HepG2 (cell line): ENCODE measurements at regions not wholly inside any gene's neighbourhood (a gene's known extent, or its start where the extent isn't known, plus 50 kb on each side); places are given as distances from the start of the nearest gene placed in this dataset.

ENCODE experiments used
- ATAC-seq: fragments of 200-7000 bp; cut with Tn5 transposase; 3 replicates; pipeline ENCODE4 v1.9.1; 2020; ENCODE audit warnings: mild to moderate bottlenecking, moderate library complexity
- BruUV-seq: library from RNA; stranded (reverse); fragments of 400-500 nt; replicated peaks from 2 replicates; lab custom pipeline; 2021; lab: Mats Ljungman, UMichigan
- CTCF ChIA-PET: fragments of 300-600 bp; formaldehyde crosslinking; extraction: SDS; loops from one replicate; lab custom pipeline; 2021; ENCODE audit warnings: low total read pairs, inconsistent platforms, low intra/inter-chr PET ratio; lab: Yijun Ruan, JAX
- POLR2A ChIA-PET: fragments of 350-600 bp; sonication (Branson Sonifier 250); formaldehyde crosslinking; loops from one replicate; lab custom pipeline; 2020; ENCODE audit warnings: antibody characterized with exemption, inconsistent platforms; lab: Yijun Ruan, JAX
- DNase-seq: peaks from one replicate; pipeline ENCODE4 v3.0.0-alpha.2; 2015; ENCODE audit warnings: low spot score
- FAIRE-seq: peaks from 3 replicates; lab custom pipeline; 2011; peaks lifted over from hg19 to GRCh38; lab: Jason Lieb, UNC
- H2AFZ ChIP-seq: one replicate; pipeline ENCODE4 v1.6.1; 2011; ENCODE audit warnings: low read length, inconsistent platforms
- H3K27ac ChIP-seq: fragments of 300-600 bp; 3 replicates; pipeline ENCODE4 v1.8.0; 2011; ENCODE audit warnings: mixed run types, mild to moderate bottlenecking, mixed read lengths, low read length, inconsistent platforms; ENCODE audit not compliant: insufficient read depth; ENCODE audit errors: extremely low read length
- H3K27me3 ChIP-seq, 2 experiments: fragments of 200-600 bp in 1 of 2; 2 replicates in 1 of 2; 3 replicates in 1 of 2; pipeline versions ENCODE4 v1.6.0 to v1.8.0; 2011; ENCODE audit warnings: low read length in 2 of 2, mild to moderate bottlenecking in 2 of 2, moderate library complexity in 2 of 2, inconsistent platforms in 1 of 2; ENCODE audit not compliant: insufficient read depth in 2 of 2, control insufficient read depth in 1 of 2
- H3K36me3 ChIP-seq, 2 experiments: fragments of 200-600 bp in 1 of 2; replicated peaks in 1 of 2; 2 replicates in 1 of 2; 3 replicates in 1 of 2; pipeline versions ENCODE4 v1.5.1 to v1.8.0; 2011; ENCODE audit warnings: low read length in 2 of 2, inconsistent platforms in 1 of 2; ENCODE audit not compliant: insufficient read depth in 2 of 2, control insufficient read depth in 1 of 2
- H3K4me1 ChIP-seq: 2 replicates; pipeline ENCODE4 v1.5.1; 2012; ENCODE audit warnings: low read length, inconsistent platforms; ENCODE audit not compliant: insufficient read depth
- H3K4me2 ChIP-seq: 2 replicates; pipeline ENCODE4 v1.6.0; 2011; ENCODE audit warnings: low read depth, low read length, inconsistent platforms
- H3K4me3 ChIP-seq, 3 experiments: fragments of 200-600 bp in 1 of 3; sonication (generic), shearing (Covaris generic) in 1 of 3; replicated peaks in 1 of 3; 2 replicates each; pipeline ENCODE4 v1.5.1; 2011 to 2016; ENCODE audit warnings: low read length in 3 of 3, inconsistent platforms in 2 of 3, low read depth in 2 of 3, mild to moderate bottlenecking in 2 of 3, control low read depth in 1 of 3, mixed read lengths in 1 of 3; ENCODE audit not compliant: insufficient read depth in 1 of 3
- H3K79me2 ChIP-seq: one replicate; pipeline ENCODE4 v1.6.1; 2011; ENCODE audit warnings: low read length, inconsistent platforms; ENCODE audit not compliant: insufficient read depth
- H3K9ac ChIP-seq: 2 replicates; pipeline ENCODE4 v1.6.0; 2011; ENCODE audit warnings: mild to moderate bottlenecking, low read depth, low read length, inconsistent platforms; ENCODE audit not compliant: insufficient read depth
- H3K9me3 ChIP-seq: 2 replicates; pipeline ENCODE4 v1.5.1; 2012; ENCODE audit warnings: mild to moderate bottlenecking, low read length
- H4K20me1 ChIP-seq: 2 replicates; pipeline ENCODE4 v1.6.0; 2011; ENCODE audit warnings: inconsistent platforms, mild to moderate bottlenecking, low read length, moderate library complexity; ENCODE audit not compliant: insufficient read depth
- ATRX ChIP-seq: sonication (generic); formaldehyde crosslinking; IDR thresholded peaks from 2 replicates; pipeline ENCODE4 v1.4.0; 2020; ENCODE audit warnings: missing genetic modification reagents, borderline replicate concordance
- CHD4 ChIP-seq: fragments of 200-600 bp; sonication (generic); IDR thresholded peaks from 2 replicates; pipeline ENCODE4 v1.7.0; 2017; ENCODE audit warnings: mild to moderate bottlenecking, low read length, borderline replicate concordance
- HNF4A ChIP-seq: sonication (generic); formaldehyde crosslinking; IDR thresholded peaks from 2 replicates; pipeline ENCODE4 v1.4.0; 2020; ENCODE audit warnings: missing genetic modification reagents
- KAT7 ChIP-seq: IDR thresholded peaks from 2 replicates; pipeline ENCODE4 v1.6.1; 2018; ENCODE audit warnings: borderline replicate concordance, missing compliant biosample characterization
- MAFF ChIP-seq: IDR thresholded peaks from 2 replicates; pipeline ENCODE4 v1.6.1; 2011; ENCODE audit warnings: low read depth, low read length, improper control_type of control experiment
- MTF1 ChIP-seq: sonication (generic); formaldehyde crosslinking; IDR thresholded peaks from 2 replicates; pipeline ENCODE4 v1.5.0; 2020; ENCODE audit warnings: missing genetic modification reagents
- NFATC3 ChIP-seq: sonication (generic); formaldehyde crosslinking; IDR thresholded peaks from 2 replicates; pipeline ENCODE4 v1.5.1; 2020; ENCODE audit warnings: mild to moderate bottlenecking, missing genetic modification reagents
- PRPF4 ChIP-seq: fragments of 200-400 bp; formaldehyde crosslinking; IDR thresholded peaks from 2 replicates; pipeline ENCODE4 v1.6.1; 2016; ENCODE audit warnings: low read length, low read depth; ENCODE audit not compliant: poor library complexity, severe bottlenecking
- SAP130 ChIP-seq: IDR thresholded peaks from 2 replicates; pipeline ENCODE4 v1.6.1; 2016; ENCODE audit warnings: low read depth
- SMARCE1 ChIP-seq: fragments of 450-650 bp; IDR thresholded peaks from 2 replicates; pipeline ENCODE4 v1.6.1; 2017; ENCODE audit warnings: borderline replicate concordance
- SOX6 ChIP-seq, 2 experiments: fragments of 450-650 bp in 1 of 2; sonication (generic) in 1 of 2; formaldehyde crosslinking in 1 of 2; IDR thresholded peaks; 2 replicates each; pipeline versions ENCODE4 v1.4.0 to v1.6.1; 2017 to 2020; ENCODE audit warnings: antibody characterized with exemption in 1 of 2, mild to moderate bottlenecking in 1 of 2, missing genetic modification reagents in 1 of 2
- SP2 ChIP-seq: sonication (generic); formaldehyde crosslinking; IDR thresholded peaks from 2 replicates; pipeline ENCODE4 v1.5.1; 2020; ENCODE audit warnings: mild to moderate bottlenecking, missing genetic modification reagents
- TARDBP ChIP-seq: sonication (generic); formaldehyde crosslinking; IDR thresholded peaks from 2 replicates; pipeline ENCODE4 v1.8.0; 2022; ENCODE audit warnings: mild to moderate bottlenecking, missing genetic modification reagents
- ZNF253 ChIP-seq: sonication (generic); formaldehyde crosslinking; IDR thresholded peaks from 2 replicates; pipeline ENCODE4 v1.8.0; 2022; ENCODE audit warnings: mild to moderate bottlenecking, missing genetic modification reagents, borderline replicate concordance
- ZNF430 ChIP-seq: sonication (generic); formaldehyde crosslinking; IDR thresholded peaks from 2 replicates; pipeline ENCODE4 v1.9.0; 2021; ENCODE audit warnings: mild to moderate bottlenecking, missing genetic modification reagents
- ZNF558 ChIP-seq: sonication (generic); formaldehyde crosslinking; IDR thresholded peaks from 2 replicates; pipeline ENCODE4 v1.9.0; 2022; ENCODE audit warnings: mild to moderate bottlenecking, missing genetic modification reagents, borderline replicate concordance
- ZNF660 ChIP-seq: sonication (generic); formaldehyde crosslinking; IDR thresholded peaks from 2 replicates; pipeline ENCODE4 v1.5.1; 2020; ENCODE audit warnings: mild to moderate bottlenecking, low read depth, missing genetic modification reagents, borderline replicate concordance
- ZNF720 ChIP-seq: sonication (generic); formaldehyde crosslinking; IDR thresholded peaks from 2 replicates; pipeline ENCODE4 v1.4.0; 2020; ENCODE audit warnings: missing genetic modification reagents
- ZSCAN31 ChIP-seq: sonication (generic); formaldehyde crosslinking; IDR thresholded peaks from 2 replicates; pipeline ENCODE4 v1.5.0; 2020; ENCODE audit warnings: low read depth, mild to moderate bottlenecking, missing genetic modification reagents
- WGBS: methylation state at CpG from one replicate; pipeline ENCODE4 v1.1.6; 2017; ENCODE audit warnings: low lambda C conversion rate; 5-methylcytosine and 5-hydroxymethylcytosine counted together
- in situ Hi-C: cut with HindIII; loops from 2 replicates; pipeline ENCODE4 v1.10.0; 2017; ENCODE audit warnings: low pct_unique_long_range_greater_than_20kb; ENCODE audit not compliant: extremely low pct_ligation_motif_present
- intact Hi-C: fragments of 100-400 bp; cut with micrococcal nuclease; formaldehyde crosslinking; loops from one replicate; pipeline ENCODE4 v1.10.0; 2022; ENCODE audit not compliant: unreplicated experiment
- TF ChIP-seq, protein P1 (sequence below): sonication (generic); formaldehyde crosslinking; IDR thresholded peaks from 2 replicates; pipeline ENCODE4 v1.8.1; 2023; ENCODE audit warnings: missing genetic modification reagents, inconsistent platforms, borderline replicate concordance
- TF ChIP-seq, protein P2 (sequence below), 2 experiments: IDR thresholded peaks; 2 replicates each; pipeline ENCODE4 v1.6.1; 2011 to 2012; ENCODE audit warnings: low read length in 2 of 2, borderline replicate concordance in 1 of 2, low read depth in 1 of 2, mild to moderate bottlenecking in 1 of 2, moderate library complexity in 1 of 2
- TF ChIP-seq, protein P3 (sequence below): IDR thresholded peaks from 2 replicates; pipeline ENCODE4 v1.6.1; 2012; ENCODE audit warnings: inconsistent platforms

DNA sequence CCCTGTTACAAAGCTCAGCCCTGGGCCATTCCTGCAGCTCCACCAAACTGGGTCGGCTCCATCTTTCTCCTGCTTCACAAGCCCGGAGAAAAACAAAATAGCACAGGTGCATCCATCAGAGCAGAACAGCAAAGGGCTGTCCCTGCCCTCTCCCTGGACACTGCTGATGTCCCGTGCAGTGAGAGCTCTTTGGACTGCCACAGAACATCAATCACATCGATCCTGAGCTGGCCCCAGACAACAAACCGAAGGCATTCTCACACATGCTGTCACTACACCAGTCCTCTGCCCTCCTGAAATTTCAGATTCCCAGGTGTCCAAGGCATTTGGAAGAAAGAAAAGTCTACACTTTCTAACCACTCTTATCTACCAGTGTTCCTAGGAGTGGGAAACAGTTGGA is 427.1 kb upstream of the ZMIZ1 start:
- H3K79me2 ChIP-seq = no peaks in the 10 kb centered on the region
- intact Hi-C loops = no loop called here
- ATAC-seq (peak; percentile 81), DNase-seq (no peak), FAIRE-seq (no peak)
- H4K20me1 ChIP-seq = no peaks in the 10 kb centered on the region
- peaks cover 4% of the 10 kb centered on the region; the same call in 1 of the 2 replicates for H3K9me3 ChIP-seq
- peaks cover 69% of the 10 kb centered on the region for H3K4me1 ChIP-seq
- 25% methylated on average over 3 of the region's 5 CpGs for WGBS
- no peak overlapping the region; a peak in 1 of 6 replicates for H3K4me3 ChIP-seq
- peak overlapping the region; percentile 41 for H3K4me2 ChIP-seq
- no peak overlapping the region for H3K9ac ChIP-seq
- no peaks in the 10 kb centered on the region for H3K27me3 ChIP-seq
- peak overlapping the region; percentile 39 for H2AFZ ChIP-seq
- POLR2A ChIA-PET = interaction anchor here (1.0 kb wide), 1 partner anchor 101 kb away, joined by 3 read pairs; no protein-coding TSS in a partner anchor
- H3K27ac ChIP-seq = peak overlapping the region; percentile 48
- CTCF ChIA-PET = no interaction called here
- in situ Hi-C loops = no loop called here
- H3K36me3 ChIP-seq = no peaks in the 10 kb centered on the region
- BruUV-seq = no TSS peak
- TF ChIP-seq ZNF253 (CRISPR knock-in tag) = no peak
- TF ChIP-seq NFATC3 (CRISPR knock-in tag) = no peak
- TF ChIP-seq MTF1 (CRISPR knock-in tag) = no peak
- TF ChIP-seq ZNF660 (CRISPR knock-in tag) = no peak
- TF ChIP-seq, protein P1, sequence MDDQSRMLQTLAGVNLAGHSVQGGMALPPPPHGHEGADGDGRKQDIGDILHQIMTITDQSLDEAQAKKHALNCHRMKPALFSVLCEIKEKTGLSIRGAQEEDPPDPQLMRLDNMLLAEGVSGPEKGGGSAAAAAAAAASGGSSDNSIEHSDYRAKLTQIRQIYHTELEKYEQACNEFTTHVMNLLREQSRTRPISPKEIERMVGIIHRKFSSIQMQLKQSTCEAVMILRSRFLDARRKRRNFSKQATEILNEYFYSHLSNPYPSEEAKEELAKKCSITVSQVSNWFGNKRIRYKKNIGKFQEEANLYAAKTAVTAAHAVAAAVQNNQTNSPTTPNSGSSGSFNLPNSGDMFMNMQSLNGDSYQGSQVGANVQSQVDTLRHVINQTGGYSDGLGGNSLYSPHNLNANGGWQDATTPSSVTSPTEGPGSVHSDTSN (CRISPR knock-in tag) = no peak
- TF ChIP-seq, protein P2, sequence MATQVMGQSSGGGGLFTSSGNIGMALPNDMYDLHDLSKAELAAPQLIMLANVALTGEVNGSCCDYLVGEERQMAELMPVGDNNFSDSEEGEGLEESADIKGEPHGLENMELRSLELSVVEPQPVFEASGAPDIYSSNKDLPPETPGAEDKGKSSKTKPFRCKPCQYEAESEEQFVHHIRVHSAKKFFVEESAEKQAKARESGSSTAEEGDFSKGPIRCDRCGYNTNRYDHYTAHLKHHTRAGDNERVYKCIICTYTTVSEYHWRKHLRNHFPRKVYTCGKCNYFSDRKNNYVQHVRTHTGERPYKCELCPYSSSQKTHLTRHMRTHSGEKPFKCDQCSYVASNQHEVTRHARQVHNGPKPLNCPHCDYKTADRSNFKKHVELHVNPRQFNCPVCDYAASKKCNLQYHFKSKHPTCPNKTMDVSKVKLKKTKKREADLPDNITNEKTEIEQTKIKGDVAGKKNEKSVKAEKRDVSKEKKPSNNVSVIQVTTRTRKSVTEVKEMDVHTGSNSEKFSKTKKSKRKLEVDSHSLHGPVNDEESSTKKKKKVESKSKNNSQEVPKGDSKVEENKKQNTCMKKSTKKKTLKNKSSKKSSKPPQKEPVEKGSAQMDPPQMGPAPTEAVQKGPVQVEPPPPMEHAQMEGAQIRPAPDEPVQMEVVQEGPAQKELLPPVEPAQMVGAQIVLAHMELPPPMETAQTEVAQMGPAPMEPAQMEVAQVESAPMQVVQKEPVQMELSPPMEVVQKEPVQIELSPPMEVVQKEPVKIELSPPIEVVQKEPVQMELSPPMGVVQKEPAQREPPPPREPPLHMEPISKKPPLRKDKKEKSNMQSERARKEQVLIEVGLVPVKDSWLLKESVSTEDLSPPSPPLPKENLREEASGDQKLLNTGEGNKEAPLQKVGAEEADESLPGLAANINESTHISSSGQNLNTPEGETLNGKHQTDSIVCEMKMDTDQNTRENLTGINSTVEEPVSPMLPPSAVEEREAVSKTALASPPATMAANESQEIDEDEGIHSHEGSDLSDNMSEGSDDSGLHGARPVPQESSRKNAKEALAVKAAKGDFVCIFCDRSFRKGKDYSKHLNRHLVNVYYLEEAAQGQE (IDR thresholded peaks at IDR 0.05; ENCODE audit: borderline replicate concordance in 1 of 2, low read depth in 1 of 2, low read length in 2 of 2) = no peak
- TF ChIP-seq SMARCE1 = no peak
- TF ChIP-seq PRPF4 = no peak
- no peak for TF ChIP-seq SP2 (CRISPR knock-in tag)
- no peak for TF ChIP-seq ZNF558
- no peak for TF ChIP-seq TARDBP (CRISPR knock-in tag)
- TF ChIP-seq, protein P3, sequence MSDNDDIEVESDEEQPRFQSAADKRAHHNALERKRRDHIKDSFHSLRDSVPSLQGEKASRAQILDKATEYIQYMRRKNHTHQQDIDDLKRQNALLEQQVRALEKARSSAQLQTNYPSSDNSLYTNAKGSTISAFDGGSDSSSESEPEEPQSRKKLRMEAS = 0 out of 2 replicates have a peak, but pooled peaks have one; percentile 21
- no peak for TF ChIP-seq ZNF430 (CRISPR knock-in tag)
- peak; percentile 73 for TF ChIP-seq HNF4A (CRISPR knock-in tag)
- TF ChIP-seq KAT7 (CRISPR knock-in tag) = no peak
- no peak for TF ChIP-seq MAFF
- peak; percentile 22; the same call in 1 of the 2 replicates for TF ChIP-seq SAP130 (CRISPR knock-in tag)
- TF ChIP-seq SOX6 (IDR thresholded peaks at IDR 0.05) = no peak
- TF ChIP-seq SOX6 (CRISPR knock-in tag; IDR thresholded peaks at IDR 0.05) = peak; percentile 18; the same call in 1 of the 2 replicates
- no peak for TF ChIP-seq ZSCAN31 (CRISPR knock-in tag)
- TF ChIP-seq ATRX = no peak
- 0 out of 2 replicates have a peak, but pooled peaks have one; percentile 33 for TF ChIP-seq CHD4
- TF ChIP-seq ZNF720 (CRISPR knock-in tag) = no peak
